Thoracic aorta (tissue), 2 donors: ENCODE measurements at regions not wholly inside any gene's neighbourhood (a gene's known extent, or its start where the extent isn't known, plus 50 kb on each side); places are given as distances from the start of the nearest gene placed in this dataset.

Experiments used
- ATAC-seq: fragments of 150-250 bp; one replicate; pipeline ENCODE4 v1.8.0; 2017; ENCODE audit warnings: low read depth; ENCODE audit not compliant: insufficient number of reproducible peaks, low FRiP score
- DNase-seq: peaks from one replicate; pipeline ENCODE4 v3.0.0-alpha.2; 2020; ENCODE audit warnings: low spot score
- H3K27ac ChIP-seq, 2 donors: fragments of 200-600 bp; sonication (generic); 1 replicate in 1 of 2; 2 replicates in 1 of 2; pipeline ENCODE4 v1.5.1; 2016; ENCODE audit warnings: mild to moderate bottlenecking in 2 of 2, moderate library complexity in 2 of 2
- H3K27me3 ChIP-seq: fragments of 200-600 bp; sonication (generic); replicated peaks from 2 replicates; pipeline ENCODE4 v1.6.0; 2016; ENCODE audit warnings: mild to moderate bottlenecking; ENCODE audit not compliant: insufficient read depth
- H3K36me3 ChIP-seq: fragments of 200-600 bp; sonication (generic); one replicate; pipeline ENCODE4 v1.5.1; 2016
- H3K4me1 ChIP-seq, 2 donors: fragments of 200-600 bp; sonication (generic); 1 replicate in 1 of 2; 2 replicates in 1 of 2; pipeline versions ENCODE4 v1.5.1 to v1.6.0; 2016; ENCODE audit warnings: low read depth in 2 of 2, mild to moderate bottlenecking in 1 of 2; ENCODE audit not compliant: control insufficient read depth in 1 of 2
- H3K4me3 ChIP-seq: fragments of 200-600 bp; sonication (generic); 2 replicates; pipeline ENCODE4 v1.5.1; 2016; ENCODE audit warnings: mild to moderate bottlenecking
- H3K9me3 ChIP-seq: fragments of 200-600 bp; sonication (generic); 2 replicates; pipeline ENCODE4 v1.5.1; 2016
- CTCF ChIP-seq: fragments of 200-600 bp; sonication (generic); IDR thresholded peaks from one replicate; pipeline ENCODE4 v1.5.1; 2019; ENCODE audit warnings: antibody characterized with exemption

GRCh38 chr17:34502426-34502825 is 77.0 kb upstream of the TMEM132E start:
- no peaks in the 10 kb centered on the region for H3K27me3 ChIP-seq
- H3K27ac ChIP-seq: no peak overlapping the region
- no peaks in the 10 kb centered on the region for H3K9me3 ChIP-seq
- DNase-seq: no peak
- H3K4me1 ChIP-seq: no peaks in the 10 kb centered on the region
- ATAC-seq: no peak
- no peaks in the 10 kb centered on the region for H3K36me3 ChIP-seq
- no peak for TF ChIP-seq CTCF
- no peak overlapping the region for H3K4me3 ChIP-seq

- ATAC-seq (no peak), DNase-seq (no peak)
- Histone ChIP-seq H3K36me3 (no peaks in the 10 kb centered on the region), H3K27me3 (no peaks in the 10 kb centered on the region), H3K4me3 (no peak overlapping the region), H3K27ac (no peak overlapping the region), H3K4me1 (no peaks in the 10 kb centered on the region), H3K9me3 (no peaks in the 10 kb centered on the region)
- TF ChIP-seq CTCF: no peak
Observed at GRCh38 chr17:34499576-34499975, 79.8 kb upstream of the TMEM132E start.

GRCh38 chr17:34493917-34494316 is 85.5 kb upstream of the TMEM132E start:
- Histone ChIP-seq H3K4me3 (no peak overlapping the region), H3K4me1 (no peaks in the 10 kb centered on the region), H3K27ac (no peak overlapping the region), H3K9me3 (no peaks in the 10 kb centered on the region), H3K36me3 (no peaks in the 10 kb centered on the region), H3K27me3 (no peaks in the 10 kb centered on the region)
- ATAC-seq (no peak), DNase-seq (no peak)
- TF ChIP-seq CTCF: no peak

GRCh38 chr17:34487626-34488025 is 91.8 kb upstream of the TMEM132E start:
- Histone ChIP-seq H3K4me1 (no peaks in the 10 kb centered on the region), H3K27me3 (no peaks in the 10 kb centered on the region), H3K4me3 (no peak overlapping the region), H3K36me3 (no peaks in the 10 kb centered on the region), H3K27ac (no peak overlapping the region), H3K9me3 (no peaks in the 10 kb centered on the region)
- ATAC-seq (no peak), DNase-seq (no peak)
- TF ChIP-seq CTCF: no peak

GRCh38 chr17:34486761-34487160 is 92.6 kb upstream of the TMEM132E start:
- Histone ChIP-seq H3K27ac (no peak overlapping the region), H3K4me1 (no peaks in the 10 kb centered on the region), H3K36me3 (no peaks in the 10 kb centered on the region), H3K27me3 (no peaks in the 10 kb centered on the region), H3K9me3 (no peaks in the 10 kb centered on the region), H3K4me3 (no peak overlapping the region)
- DNase-seq (no peak), ATAC-seq (no peak)
- TF ChIP-seq CTCF: no peak
